DND-41 (cell line): ENCODE measurements at regions not wholly inside any gene's neighbourhood (a gene's known extent, or its start where the extent isn't known, plus 50 kb on each side); places are given as distances from the start of the nearest gene placed in this dataset.

Experiments
- ATAC-seq: fragments of 200-7000 bp; cut with Tn5 transposase; 3 replicates; pipeline ENCODE4 v1.9.1; 2021; ENCODE audit warnings: low read depth; ENCODE audit not compliant: insufficient read depth
- DNase-seq: peaks from one replicate; pipeline ENCODE4 v3.0.0-alpha.2; 2020
- H2AFZ ChIP-seq: 2 replicates; pipeline ENCODE4 v1.6.0; 2012; ENCODE audit warnings: low read depth, low read length
- H3K27ac ChIP-seq: 2 replicates; pipeline ENCODE4 v1.5.1; 2012; ENCODE audit warnings: low read length, inconsistent platforms
- H3K27me3 ChIP-seq: fragments of 200-600 bp; sonication (generic); 2 replicates; pipeline ENCODE4 v1.6.0; 2012; ENCODE audit warnings: low read length, mild to moderate bottlenecking, inconsistent platforms; ENCODE audit not compliant: insufficient read depth, poor library complexity
- H3K36me3 ChIP-seq: 2 replicates; pipeline ENCODE4 v1.5.1; 2012; ENCODE audit warnings: low read length, inconsistent platforms; ENCODE audit not compliant: insufficient read depth
- H3K4me1 ChIP-seq: 2 replicates; pipeline ENCODE4 v1.5.1; 2012; ENCODE audit warnings: mild to moderate bottlenecking, low read length; ENCODE audit not compliant: insufficient read depth
- H3K4me2 ChIP-seq: 2 replicates; pipeline ENCODE4 v1.6.0; 2012; ENCODE audit warnings: mild to moderate bottlenecking, moderate library complexity, low read length, inconsistent platforms; ENCODE audit not compliant: insufficient read depth
- H3K4me3 ChIP-seq, 2 experiments: fragments of 200-600 bp in 1 of 2; shearing (Covaris generic) in 1 of 2; 2 replicates each; pipeline ENCODE4 v1.5.1; 2012 to 2016; ENCODE audit warnings: inconsistent platforms in 2 of 2, low read length in 2 of 2, mild to moderate bottlenecking in 2 of 2, low read depth in 1 of 2, moderate library complexity in 1 of 2
- H3K79me2 ChIP-seq: 2 replicates; pipeline ENCODE4 v1.6.0; 2012; ENCODE audit warnings: low read length, inconsistent platforms; ENCODE audit not compliant: insufficient read depth
- H3K9ac ChIP-seq: 2 replicates; pipeline ENCODE4 v1.6.0; 2012; ENCODE audit warnings: low read depth, mild to moderate bottlenecking, inconsistent platforms, low read length, moderate library complexity
- H3K9me3 ChIP-seq: 2 replicates; pipeline ENCODE4 v1.5.1; 2012; ENCODE audit warnings: low read length, moderate library complexity, mild to moderate bottlenecking, inconsistent platforms; ENCODE audit not compliant: insufficient read depth, severe bottlenecking
- H4K20me1 ChIP-seq: 2 replicates; pipeline ENCODE4 v1.6.0; 2012; ENCODE audit warnings: low read length; ENCODE audit not compliant: insufficient read depth
- EZH2 ChIP-seq: IDR thresholded peaks from 3 replicates; pipeline ENCODE4 v1.6.1; 2012; ENCODE audit warnings: borderline replicate concordance, low read depth, mild to moderate bottlenecking, moderate library complexity, low read length, inconsistent platforms; ENCODE audit not compliant: severe bottlenecking
- TF ChIP-seq, protein P1 (sequence below): IDR thresholded peaks from 2 replicates; pipeline ENCODE4 v1.5.1; 2012; ENCODE audit warnings: borderline replicate concordance, low read length, moderate library complexity, mild to moderate bottlenecking; ENCODE audit not compliant: poor library complexity, severe bottlenecking; ENCODE audit errors: extremely low read depth

DNA sequence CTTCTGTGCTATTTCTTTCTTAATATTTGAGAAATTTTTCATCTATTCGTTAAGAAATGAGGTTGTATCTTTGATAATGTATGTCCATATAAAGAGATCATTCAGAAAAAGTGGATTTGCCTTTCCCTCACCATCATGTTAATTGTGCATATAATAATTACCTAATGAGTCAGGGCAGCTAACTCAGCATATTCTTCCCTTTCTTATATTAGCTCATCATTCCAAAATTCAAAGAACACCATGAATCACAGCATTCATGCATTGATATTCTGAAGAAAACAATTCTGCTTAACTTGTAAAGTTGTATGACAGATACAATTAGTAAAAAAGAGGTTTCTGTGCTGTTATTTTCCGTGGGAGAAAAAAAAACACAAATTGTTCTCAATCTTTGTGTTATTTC, 630.6 kb downstream of the TLE1 start:
- Histone ChIP-seq H3K4me1 (no peaks in the 10 kb centered on the region), H2AFZ (no peak overlapping the region), H4K20me1 (no peaks in the 10 kb centered on the region), H3K4me2 (no peak overlapping the region), H3K9ac (no peak overlapping the region), H3K27me3 (no peaks in the 10 kb centered on the region), H3K36me3 (no peaks in the 10 kb centered on the region; the same call in 1 of the 2 replicates), H3K79me2 (no peaks in the 10 kb centered on the region), H3K27ac (no peak overlapping the region), H3K4me3 (no peak overlapping the region), H3K9me3 (peaks cover 10% of the 10 kb centered on the region)
- TF ChIP-seq EZH2 = no peak
- TF ChIP-seq, protein P1, sequence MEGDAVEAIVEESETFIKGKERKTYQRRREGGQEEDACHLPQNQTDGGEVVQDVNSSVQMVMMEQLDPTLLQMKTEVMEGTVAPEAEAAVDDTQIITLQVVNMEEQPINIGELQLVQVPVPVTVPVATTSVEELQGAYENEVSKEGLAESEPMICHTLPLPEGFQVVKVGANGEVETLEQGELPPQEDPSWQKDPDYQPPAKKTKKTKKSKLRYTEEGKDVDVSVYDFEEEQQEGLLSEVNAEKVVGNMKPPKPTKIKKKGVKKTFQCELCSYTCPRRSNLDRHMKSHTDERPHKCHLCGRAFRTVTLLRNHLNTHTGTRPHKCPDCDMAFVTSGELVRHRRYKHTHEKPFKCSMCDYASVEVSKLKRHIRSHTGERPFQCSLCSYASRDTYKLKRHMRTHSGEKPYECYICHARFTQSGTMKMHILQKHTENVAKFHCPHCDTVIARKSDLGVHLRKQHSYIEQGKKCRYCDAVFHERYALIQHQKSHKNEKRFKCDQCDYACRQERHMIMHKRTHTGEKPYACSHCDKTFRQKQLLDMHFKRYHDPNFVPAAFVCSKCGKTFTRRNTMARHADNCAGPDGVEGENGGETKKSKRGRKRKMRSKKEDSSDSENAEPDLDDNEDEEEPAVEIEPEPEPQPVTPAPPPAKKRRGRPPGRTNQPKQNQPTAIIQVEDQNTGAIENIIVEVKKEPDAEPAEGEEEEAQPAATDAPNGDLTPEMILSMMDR = no peak
- DNase-seq = no peak
- no peak for ATAC-seq

DNA sequence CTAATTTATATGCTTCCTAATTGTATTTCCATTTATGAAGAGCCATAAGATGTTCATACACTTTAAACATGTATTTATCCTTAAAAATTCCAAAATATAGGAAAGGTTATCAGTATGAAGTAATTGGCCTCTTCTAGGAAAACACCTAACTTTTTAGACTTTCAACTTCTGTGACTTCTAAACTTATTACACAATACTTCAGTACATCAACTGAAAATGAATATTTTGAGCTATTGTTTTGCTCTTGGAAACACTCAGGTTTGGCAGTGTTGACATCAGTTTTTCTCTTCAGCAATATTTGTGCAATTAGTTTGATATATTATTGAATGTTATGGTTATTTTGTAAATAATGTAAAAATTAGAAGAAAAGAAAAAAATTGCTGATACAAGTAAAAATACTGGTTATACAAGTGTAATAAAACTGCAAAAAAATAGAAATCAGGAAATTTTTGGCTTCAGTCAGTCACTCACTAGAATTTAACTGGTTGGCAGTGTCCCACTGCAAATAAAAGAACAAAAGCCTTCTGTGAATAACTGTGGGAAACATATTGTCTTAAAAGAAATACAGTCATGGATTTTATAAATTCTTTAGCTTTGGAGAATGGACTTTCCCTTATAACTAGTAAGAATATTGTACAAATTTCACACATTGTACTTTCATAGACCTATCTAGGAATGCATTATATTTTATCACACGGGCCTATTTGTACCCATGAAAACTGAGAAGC, 635.9 kb downstream of the TLE1 start:
- Histone ChIP-seq H3K36me3 (no peaks in the 10 kb centered on the region), H3K79me2 (no peaks in the 10 kb centered on the region)
- ATAC-seq = no peak

DNA sequence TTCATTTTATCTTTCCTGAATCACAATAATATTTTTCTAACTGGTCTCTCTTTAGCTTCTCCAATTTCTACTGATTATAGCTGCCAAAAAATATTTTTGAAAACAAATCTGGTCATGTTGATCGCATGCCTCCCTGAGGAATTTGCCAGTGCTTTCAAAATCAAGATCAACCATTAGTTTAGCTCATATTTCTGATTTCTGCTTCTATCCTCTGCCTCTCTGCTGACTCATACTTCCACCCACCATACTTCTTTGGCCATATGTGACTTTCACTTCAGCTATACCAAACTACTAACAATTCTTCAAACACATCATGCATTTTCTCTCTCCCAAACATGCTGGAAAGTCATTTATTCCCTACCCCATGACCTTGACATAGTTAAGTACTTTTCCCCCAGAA, 636.5 kb downstream of the TLE1 start:
- Histone ChIP-seq H3K9ac (no peak overlapping the region), H3K9me3 (no peaks in the 10 kb centered on the region), H3K79me2 (no peaks in the 10 kb centered on the region), H3K4me1 (no peaks in the 10 kb centered on the region), H3K36me3 (no peaks in the 10 kb centered on the region), H3K27me3 (no peaks in the 10 kb centered on the region), H3K27ac (no peak overlapping the region), H2AFZ (no peak overlapping the region), H3K4me2 (no peak overlapping the region), H3K4me3 (no peak overlapping the region), H4K20me1 (no peaks in the 10 kb centered on the region)
- DNase-seq (no peak), ATAC-seq (no peak)
- TF ChIP-seq EZH2 = no peak
- TF ChIP-seq, protein P1 = no peak

More for the DNA sequence above, 635.9 kb downstream of the TLE1 start:
- Histone ChIP-seq H3K9ac (no peak overlapping the region), H3K4me1 (no peaks in the 10 kb centered on the region), H2AFZ (no peak overlapping the region), H3K27ac (no peak overlapping the region), H3K27me3 (no peaks in the 10 kb centered on the region), H3K9me3 (no peaks in the 10 kb centered on the region), H3K4me3 (no peak overlapping the region), H4K20me1 (no peaks in the 10 kb centered on the region), H3K4me2 (no peak overlapping the region)
- no peak for DNase-seq
- TF ChIP-seq EZH2 = no peak
- TF ChIP-seq, protein P1 = no peak

DNA sequence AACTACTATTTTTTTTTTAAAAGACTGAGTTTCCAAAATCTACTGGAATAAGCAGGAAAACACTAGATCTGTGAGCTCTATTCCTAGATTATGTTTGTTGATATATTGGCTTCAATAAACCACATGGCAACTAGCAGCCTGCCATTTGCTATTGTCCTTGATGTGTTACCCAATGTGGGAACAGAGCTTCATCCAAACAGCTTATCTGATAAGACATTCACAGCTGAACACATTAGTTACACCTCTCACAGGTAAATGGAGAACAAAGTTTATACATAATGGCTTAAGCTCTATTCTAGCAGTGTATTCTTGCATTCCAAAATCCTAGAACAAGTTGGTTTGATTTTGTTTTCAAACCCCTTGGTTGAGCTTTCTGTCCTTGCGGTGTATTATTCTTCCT, 642.1 kb downstream of the TLE1 start:
- no peak for DNase-seq
- TF ChIP-seq, protein P1 = no peak
- no peak for TF ChIP-seq EZH2
- no peak overlapping the region for H3K4me2 ChIP-seq
- no peaks in the 10 kb centered on the region for H3K36me3 ChIP-seq
- H3K9me3 ChIP-seq = no peaks in the 10 kb centered on the region
- H3K9ac ChIP-seq = no peak overlapping the region
- ATAC-seq = no peak
- no peak overlapping the region for H2AFZ ChIP-seq
- no peaks in the 10 kb centered on the region for H4K20me1 ChIP-seq
- H3K27me3 ChIP-seq = no peaks in the 10 kb centered on the region
- no peak overlapping the region for H3K27ac ChIP-seq
- H3K4me3 ChIP-seq = no peak overlapping the region
- no peaks in the 10 kb centered on the region for H3K79me2 ChIP-seq
- H3K4me1 ChIP-seq = no peaks in the 10 kb centered on the region
